ENCODE measurements at regions not wholly inside any gene's neighbourhood (a gene's known extent, or its start where the extent isn't known, plus 50 kb on each side); places are given as distances from the start of the nearest gene placed in this dataset.

GRCh38 chr17:68775318-68775717, 174.2 kb upstream of the FAM20A start:
- H3K4me3 ChIP-seq (replicated peaks; ENCODE audit: low read depth, low read length): no peak overlapping the region
- DNase-seq (ENCODE audit: extremely low read depth, low read depth): no peak
- TF ChIP-seq CTCF (IDR thresholded peaks at IDR 0.05; ENCODE audit: low read depth, low read length, missing control alignments): no peak

DNA sequence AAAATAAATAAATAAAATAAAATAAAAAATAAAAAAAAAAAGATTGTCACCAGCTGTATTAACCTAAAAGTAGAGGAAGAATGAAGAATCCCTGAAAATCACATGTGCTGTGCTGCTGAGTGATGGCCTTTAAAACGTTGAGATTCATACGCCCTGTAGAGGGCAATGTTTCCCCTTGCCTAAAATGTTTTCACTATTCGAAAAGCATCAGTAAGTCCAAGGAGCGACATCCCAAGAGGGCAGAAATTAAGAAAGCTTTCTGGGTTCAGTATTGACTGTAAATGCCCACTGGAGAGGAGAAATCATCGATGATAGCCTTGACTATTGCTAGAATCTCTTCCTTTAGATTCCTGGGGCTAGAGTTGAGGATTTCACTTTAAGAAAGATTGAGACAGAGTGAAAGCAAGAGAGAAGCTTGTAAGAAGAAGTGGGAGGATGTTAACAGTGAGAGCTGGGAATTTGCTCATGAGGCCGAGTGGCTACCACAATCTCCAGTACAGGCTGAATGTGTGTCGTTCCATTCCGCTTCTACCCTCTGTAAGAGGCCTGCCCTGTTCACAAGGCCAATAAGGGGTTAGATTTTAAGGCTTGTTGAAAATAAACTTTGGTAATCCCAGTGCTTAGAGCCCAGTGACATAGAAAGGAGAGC, 170.8 kb upstream of the FAM20A start:
- DNase-seq (ENCODE audit: extremely low read depth, low read depth): peak; percentile 60
- peak; percentile 64 for TF ChIP-seq CTCF (IDR thresholded peaks at IDR 0.05; ENCODE audit: low read depth, low read length, missing control alignments)
- H3K4me3 ChIP-seq (replicated peaks; ENCODE audit: low read depth, low read length): no peak overlapping the region

- DNase-seq (ENCODE audit: extremely low read depth, low read depth): no peak
- no peak overlapping the region for H3K4me3 ChIP-seq (replicated peaks; ENCODE audit: low read depth, low read length)
- TF ChIP-seq CTCF (IDR thresholded peaks at IDR 0.05; ENCODE audit: low read depth, low read length, missing control alignments): no peak
Measured at GRCh38 chr17:68768804-68769203, 167.6 kb upstream of the FAM20A start.

- no peak for TF ChIP-seq CTCF (IDR thresholded peaks at IDR 0.05; ENCODE audit: low read depth, low read length, missing control alignments)
- no peak for DNase-seq (ENCODE audit: extremely low read depth, low read depth)
- no peak overlapping the region for H3K4me3 ChIP-seq (replicated peaks; ENCODE audit: low read depth, low read length)
Measured at GRCh38 chr17:68766640-68767039, 165.5 kb upstream of the FAM20A start.

GRCh38 chr17:68763562-68763961, 162.4 kb upstream of the FAM20A start:
- no peak overlapping the region for H3K4me3 ChIP-seq (replicated peaks; ENCODE audit: low read depth, low read length)
- no peak for TF ChIP-seq CTCF (IDR thresholded peaks at IDR 0.05; ENCODE audit: low read depth, low read length, missing control alignments)
- DNase-seq (ENCODE audit: extremely low read depth, low read depth): no peak

- H3K4me3 ChIP-seq (replicated peaks; ENCODE audit: low read depth, low read length): no peak overlapping the region
- no peak for DNase-seq (ENCODE audit: extremely low read depth, low read depth)
- TF ChIP-seq CTCF (IDR thresholded peaks at IDR 0.05; ENCODE audit: low read depth, low read length, missing control alignments): no peak
Measured at GRCh38 chr17:68762911-68763310, 161.7 kb upstream of the FAM20A start.

GRCh38 chr17:68760141-68760475, 158.9 kb upstream of the FAM20A start:
- DNase-seq (ENCODE audit: extremely low read depth, low read depth): no peak
- TF ChIP-seq CTCF (IDR thresholded peaks at IDR 0.05; ENCODE audit: low read depth, low read length, missing control alignments): no peak
- no peak overlapping the region for H3K4me3 ChIP-seq (replicated peaks; ENCODE audit: low read depth, low read length)

Data from HFF-Myc (cell line).